OCI-LY1 (cell line): ENCODE measurements at regions not wholly inside any gene's neighbourhood (a gene's known extent, or its start where the extent isn't known, plus 50 kb on each side); places are given as distances from the start of the nearest gene placed in this dataset.

ENCODE experiments used
- EZH2 ChIP-seq: fragments of 200-600 bp; sonication (generic), shearing (Covaris generic); IDR thresholded peaks from 2 replicates; pipeline ENCODE4 v1.8.0; 2017; ENCODE audit warnings: borderline replicate concordance, mixed run types, mild to moderate bottlenecking, antibody characterized with exemption, low read length, moderate library complexity, mixed read lengths
- TF ChIP-seq, protein P1 (sequence below): fragments of 200-600 bp; sonication (generic), shearing (Covaris generic); IDR thresholded peaks from 2 replicates; pipeline ENCODE4 v1.5.1; 2017; ENCODE audit warnings: mild to moderate bottlenecking, antibody characterized with exemption, low read length, moderate library complexity, mixed read lengths

DNA sequence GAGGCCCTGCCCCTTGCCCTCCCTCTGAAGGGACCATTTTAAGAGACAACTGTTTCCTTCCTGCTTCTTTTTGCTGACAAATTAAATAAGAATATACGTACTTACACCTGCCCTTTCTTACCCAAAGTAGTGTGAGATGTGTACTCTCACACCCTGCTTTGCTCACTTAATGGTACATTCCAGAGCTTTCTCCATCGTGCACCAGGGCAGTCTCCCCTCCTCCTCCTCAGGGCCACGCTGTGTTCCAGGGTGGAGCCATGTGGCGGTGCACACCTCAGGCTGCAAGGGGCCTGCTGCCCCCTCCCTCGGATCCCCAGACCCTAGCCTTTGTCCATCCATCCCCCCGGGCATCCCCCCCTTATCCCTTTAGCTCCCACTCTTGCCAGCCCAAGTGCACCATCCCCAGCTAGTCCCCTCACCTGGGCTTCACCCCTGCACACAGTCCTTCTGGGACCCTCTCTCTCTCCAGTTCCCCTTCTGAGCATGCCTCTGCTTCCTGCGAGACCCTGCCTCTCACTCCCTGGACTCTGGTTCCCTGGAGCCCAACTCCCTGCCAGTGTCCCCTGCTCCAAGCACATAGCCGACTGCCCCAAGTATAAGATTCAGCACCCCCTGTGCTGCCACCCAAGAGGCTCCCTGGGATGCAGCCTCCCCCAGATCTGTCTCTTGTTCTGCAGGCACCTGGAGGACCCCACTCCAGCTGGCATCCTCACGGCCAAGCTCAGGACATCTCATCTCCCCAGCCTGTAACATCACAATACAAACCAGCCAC, 89.5 kb upstream of the IQSEC1 start:
- no peak for TF ChIP-seq EZH2
- TF ChIP-seq, protein P1, sequence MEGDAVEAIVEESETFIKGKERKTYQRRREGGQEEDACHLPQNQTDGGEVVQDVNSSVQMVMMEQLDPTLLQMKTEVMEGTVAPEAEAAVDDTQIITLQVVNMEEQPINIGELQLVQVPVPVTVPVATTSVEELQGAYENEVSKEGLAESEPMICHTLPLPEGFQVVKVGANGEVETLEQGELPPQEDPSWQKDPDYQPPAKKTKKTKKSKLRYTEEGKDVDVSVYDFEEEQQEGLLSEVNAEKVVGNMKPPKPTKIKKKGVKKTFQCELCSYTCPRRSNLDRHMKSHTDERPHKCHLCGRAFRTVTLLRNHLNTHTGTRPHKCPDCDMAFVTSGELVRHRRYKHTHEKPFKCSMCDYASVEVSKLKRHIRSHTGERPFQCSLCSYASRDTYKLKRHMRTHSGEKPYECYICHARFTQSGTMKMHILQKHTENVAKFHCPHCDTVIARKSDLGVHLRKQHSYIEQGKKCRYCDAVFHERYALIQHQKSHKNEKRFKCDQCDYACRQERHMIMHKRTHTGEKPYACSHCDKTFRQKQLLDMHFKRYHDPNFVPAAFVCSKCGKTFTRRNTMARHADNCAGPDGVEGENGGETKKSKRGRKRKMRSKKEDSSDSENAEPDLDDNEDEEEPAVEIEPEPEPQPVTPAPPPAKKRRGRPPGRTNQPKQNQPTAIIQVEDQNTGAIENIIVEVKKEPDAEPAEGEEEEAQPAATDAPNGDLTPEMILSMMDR, result no peak
